Pancreas (tissue), 10 donors: ENCODE measurements at regions not wholly inside any gene's neighbourhood (a gene's known extent, or its start where the extent isn't known, plus 50 kb on each side); places are given as distances from the start of the nearest gene placed in this dataset.

ENCODE experiments used
- ATAC-seq, 4 donors: fragments of 200-7000 bp; cut with Tn5 transposase; one replicate each; pipeline versions ENCODE4 v1.8.0 to v1.9.1; 2020; ENCODE audit warnings: mild to moderate bottlenecking in 4 of 4, moderate library complexity in 4 of 4
- DNase-seq, 6 donors: peaks; one replicate each; pipeline ENCODE4 v3.0.0-alpha.2; 2020
- FAIRE-seq: peaks from 2 replicates; lab custom pipeline; 2012; peaks lifted over from hg19 to GRCh38; lab: Jason Lieb, UNC
- H3K27ac ChIP-seq, 4 donors: fragments of 200-600 bp; sonication (generic); 1 replicate in 3 of 4; 2 replicates in 1 of 4; pipeline versions ENCODE4 v1.5.0 to v1.8.0; 2020
- H3K27me3 ChIP-seq, 4 donors: fragments of 200-600 bp; one replicate each; pipeline ENCODE4 v1.8.0; 2021
- H3K36me3 ChIP-seq, 3 donors: fragments of 200-600 bp; sonication (generic) in 1 of 3; one replicate each; pipeline versions ENCODE4 v1.5.0 to v1.8.0; 2020 to 2021
- H3K4me1 ChIP-seq, 3 donors: fragments of 200-600 bp; one replicate each; pipeline ENCODE4 v1.8.0; 2021
- H3K4me3 ChIP-seq, 4 donors: fragments of 200-600 bp; sonication (generic) in 2 of 4; one replicate each; pipeline versions ENCODE4 v1.5.0 to v1.8.0; 2020 to 2021
- H3K9me3 ChIP-seq, 4 donors: fragments of 200-600 bp; one replicate each; pipeline ENCODE4 v1.8.0; 2021
- WGBS, 2 donors: extraction: QIAGEN DNeasy Blood & Tissue Kit; methylation state at CpG; one replicate each; pipeline ENCODE4 v1.1.7; 2013; 5-methylcytosine and 5-hydroxymethylcytosine counted together
- intact Hi-C, 3 donors: fragments of 100-400 bp; cut with DNase I; formaldehyde crosslinking; loops; one replicate each; pipeline versions ENCODE4 v1.11.1 to v1.14.2; 2022
- TF ChIP-seq, protein P1 (sequence below), 4 donors: fragments of 200-600 bp; sonication (generic) in 3 of 4; IDR thresholded peaks; one replicate each; pipeline versions ENCODE4 v1.5.0 to v1.8.0; 2021; ENCODE audit warnings: antibody characterized with exemption in 4 of 4
- donor health status: healthy with polysubstance abuse.
- donor health status: DM: no; HTN: no; CAD: no; lungs with moderate emphysema.
- donor health status: DM: no; HTN: no; CAD: no.
- donor health status: control.
- donor health status: control.
- donor health status: Bipolar disorder and iron deficiency.
- donor health status: DM: yes; HTN: yes; CAD: no.
- donor health status: DM: no; HTN: no; CAD: no.
- donor health status: DM: no; HTN: no; CAD: no.
- donor health status: DM: yes; HTN: yes; CAD: no.

DNA sequence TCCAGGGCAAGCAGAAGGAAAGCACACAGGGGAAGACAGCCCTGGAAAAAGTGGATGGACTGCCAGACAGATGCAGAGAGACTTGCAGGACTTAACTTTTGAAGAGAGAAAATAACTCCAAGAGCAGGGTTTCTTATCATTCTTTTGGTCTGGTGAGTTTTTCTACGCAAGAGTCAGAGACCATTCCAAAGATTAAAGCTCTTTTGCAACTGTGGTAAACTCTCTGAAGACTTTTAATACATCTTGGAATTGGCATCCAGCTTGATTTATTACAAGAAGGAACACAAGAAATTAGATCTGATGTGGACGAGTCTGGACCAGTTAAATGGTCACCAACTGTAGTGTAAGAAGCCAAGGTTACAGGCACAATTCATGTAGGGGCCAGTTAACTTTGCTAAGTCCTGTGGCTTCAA, 153.4 kb downstream of the SIPA1L2 start:
- Histone ChIP-seq H3K4me3 (no peak overlapping the region), H3K27me3 (no peaks in the 10 kb centered on the region), H3K36me3 (no peaks in the 10 kb centered on the region), H3K9me3 (no peaks in the 10 kb centered on the region), H3K27ac (no peak overlapping the region), H3K4me1 (no peaks in the 10 kb centered on the region)
- intact Hi-C loops = no loop called here
- WGBS, 2 donors = 67 to 70% methylated on average over 2 of the region's 2 CpGs
- ATAC-seq (no peak), DNase-seq (no peak), FAIRE-seq (no peak)
- TF ChIP-seq, protein P1, sequence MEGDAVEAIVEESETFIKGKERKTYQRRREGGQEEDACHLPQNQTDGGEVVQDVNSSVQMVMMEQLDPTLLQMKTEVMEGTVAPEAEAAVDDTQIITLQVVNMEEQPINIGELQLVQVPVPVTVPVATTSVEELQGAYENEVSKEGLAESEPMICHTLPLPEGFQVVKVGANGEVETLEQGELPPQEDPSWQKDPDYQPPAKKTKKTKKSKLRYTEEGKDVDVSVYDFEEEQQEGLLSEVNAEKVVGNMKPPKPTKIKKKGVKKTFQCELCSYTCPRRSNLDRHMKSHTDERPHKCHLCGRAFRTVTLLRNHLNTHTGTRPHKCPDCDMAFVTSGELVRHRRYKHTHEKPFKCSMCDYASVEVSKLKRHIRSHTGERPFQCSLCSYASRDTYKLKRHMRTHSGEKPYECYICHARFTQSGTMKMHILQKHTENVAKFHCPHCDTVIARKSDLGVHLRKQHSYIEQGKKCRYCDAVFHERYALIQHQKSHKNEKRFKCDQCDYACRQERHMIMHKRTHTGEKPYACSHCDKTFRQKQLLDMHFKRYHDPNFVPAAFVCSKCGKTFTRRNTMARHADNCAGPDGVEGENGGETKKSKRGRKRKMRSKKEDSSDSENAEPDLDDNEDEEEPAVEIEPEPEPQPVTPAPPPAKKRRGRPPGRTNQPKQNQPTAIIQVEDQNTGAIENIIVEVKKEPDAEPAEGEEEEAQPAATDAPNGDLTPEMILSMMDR (IDR thresholded peaks at IDR 0.05) = no peak

DNA sequence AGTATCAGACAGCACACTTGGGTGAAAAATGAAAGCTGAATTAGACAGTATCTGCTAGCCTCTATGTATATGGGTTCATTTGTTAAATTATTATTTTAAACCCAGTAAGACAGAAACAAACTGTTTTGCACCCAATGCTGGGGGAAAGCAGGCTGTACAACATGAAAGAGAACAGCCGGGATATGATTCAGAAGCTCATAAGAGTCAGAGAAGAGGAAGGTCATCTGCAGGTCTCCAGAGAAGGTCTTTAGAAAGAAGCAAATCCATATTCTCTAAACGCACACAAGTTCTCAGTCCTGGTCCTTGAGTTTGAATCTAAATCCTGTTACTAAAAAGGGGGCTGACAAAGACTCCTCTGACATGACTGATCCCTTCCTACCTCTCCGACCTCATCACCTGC, 155.1 kb downstream of the SIPA1L2 start:
- Histone ChIP-seq H3K4me3 (no peak overlapping the region), H3K9me3 (no peaks in the 10 kb centered on the region), H3K27ac (no peak overlapping the region), H3K4me1 (no peaks in the 10 kb centered on the region), H3K36me3 (peaks cover 0 to under 1% (median 0%) of the 10 kb centered on the region in 3 donors), H3K27me3 (no peaks in the 10 kb centered on the region)
- intact Hi-C loops = no loop called here
- WGBS, 2 donors = 82 to 88% methylated on average over 3 of the region's 3 CpGs
- DNase-seq (no peak), FAIRE-seq (no peak), ATAC-seq (no peak)
- TF ChIP-seq, protein P1 (IDR thresholded peaks at IDR 0.05) = no peak

DNA sequence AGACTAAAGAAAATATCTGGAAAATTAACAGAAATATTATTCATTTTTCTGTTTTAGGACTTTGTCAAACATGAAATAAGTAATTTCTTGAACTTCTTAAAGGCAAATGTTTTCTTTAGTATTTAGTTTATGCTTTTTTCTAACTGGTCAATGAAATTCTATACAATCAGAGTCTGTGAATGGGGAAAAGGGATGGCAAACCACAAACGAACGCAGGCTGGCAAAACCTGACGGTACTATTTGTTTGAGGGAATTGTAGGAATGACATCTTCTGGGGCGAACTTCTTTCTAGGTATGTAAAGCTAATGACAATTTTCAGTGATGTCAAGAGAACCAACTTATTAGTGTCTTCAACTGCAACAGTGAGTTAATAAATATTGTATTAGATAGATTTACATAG, 156.0 kb downstream of the SIPA1L2 start:
- TF ChIP-seq, protein P1 (IDR thresholded peaks at IDR 0.05) = no peak
- DNase-seq (no peak), FAIRE-seq (no peak), ATAC-seq (no peak)
- H3K27ac ChIP-seq = no peak overlapping the region
- intact Hi-C loops = no loop called here
- 87 to 88% methylated on average over 4 of the region's 4 CpGs for WGBS, 2 donors
- peaks cover 0 to 3% (median 0%) of the 10 kb centered on the region in 3 donors for H3K36me3 ChIP-seq
- H3K4me1 ChIP-seq = no peaks in the 10 kb centered on the region
- H3K9me3 ChIP-seq = no peaks in the 10 kb centered on the region
- no peaks in the 10 kb centered on the region for H3K27me3 ChIP-seq
- H3K4me3 ChIP-seq = no peak overlapping the region

DNA sequence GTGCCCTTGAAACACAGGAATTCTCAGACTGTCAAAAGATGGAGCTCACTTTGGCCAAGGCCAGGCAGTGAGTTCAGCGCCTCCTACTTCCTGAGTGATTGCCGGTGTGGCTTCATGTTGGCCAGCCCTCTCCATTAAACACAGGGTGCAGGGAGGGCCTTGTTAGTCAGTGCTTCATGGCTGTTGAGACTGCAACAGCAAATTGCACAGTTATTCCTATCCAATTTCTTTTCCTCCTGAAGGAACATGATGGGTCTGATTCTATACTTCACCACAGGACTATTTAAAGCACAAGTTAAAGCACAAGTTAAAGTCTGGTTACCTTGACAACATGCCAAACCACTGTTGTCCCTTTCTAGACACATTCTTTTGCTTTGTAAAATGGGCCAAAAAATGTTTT, 156.6 kb downstream of the SIPA1L2 start:
- Histone ChIP-seq H3K4me3 (no peak overlapping the region), H3K27me3 (no peaks in the 10 kb centered on the region), H3K9me3 (no peaks in the 10 kb centered on the region), H3K27ac (no peak overlapping the region), H3K36me3 (peaks cover 0 to 3% (median 0%) of the 10 kb centered on the region in 3 donors), H3K4me1 (no peaks in the 10 kb centered on the region)
- FAIRE-seq (no peak), ATAC-seq (peak in 1 of 4 donors; percentile 51), DNase-seq (no peak)
- intact Hi-C loops = no loop called here
- TF ChIP-seq, protein P1 (IDR thresholded peaks at IDR 0.05) = no peak
- 79 to 82% methylated on average over 2 of the region's 2 CpGs for WGBS, 2 donors

DNA sequence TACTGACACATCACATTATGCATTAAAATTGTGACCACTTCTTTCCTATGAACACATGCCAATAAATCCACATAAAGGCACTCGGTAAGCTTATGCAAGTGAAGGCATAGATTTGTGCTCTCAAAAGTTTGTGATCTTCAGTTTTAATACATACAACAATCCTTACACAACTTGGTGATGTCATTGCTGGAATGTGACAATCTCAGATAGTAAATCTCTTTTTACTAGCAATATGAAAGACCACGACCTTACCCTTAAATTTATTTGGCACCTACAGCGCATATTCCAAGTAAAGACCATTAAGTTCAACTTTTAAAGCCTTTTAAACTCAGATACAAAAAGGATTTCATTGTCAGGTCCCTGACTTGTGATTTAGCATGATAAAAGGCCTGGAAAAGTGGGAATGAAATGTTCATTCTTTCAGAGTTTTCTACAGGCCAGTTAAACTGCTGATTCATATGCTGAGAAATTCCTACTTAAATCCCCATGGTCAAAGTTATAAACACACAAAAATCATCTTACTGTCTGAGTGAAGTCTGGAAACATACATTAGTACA, 157.4 kb downstream of the SIPA1L2 start:
- Histone ChIP-seq H3K4me1 (no peaks in the 10 kb centered on the region), H3K36me3 (peaks cover 0 to 3% (median 0%) of the 10 kb centered on the region in 3 donors), H3K27ac (no peak overlapping the region), H3K27me3 (no peaks in the 10 kb centered on the region), H3K4me3 (no peak overlapping the region), H3K9me3 (no peaks in the 10 kb centered on the region)
- FAIRE-seq (no peak), ATAC-seq (no peak), DNase-seq (no peak)
- WGBS, 2 donors = 78 to 81% methylated on average over 3 of the region's 3 CpGs
- intact Hi-C loops = no loop called here
- TF ChIP-seq, protein P1 (IDR thresholded peaks at IDR 0.05) = no peak
